Activated CD8-positive, alpha-beta memory T cell treated with anti-CD3 and anti-CD28 coated beads for 36 hours (primary cell): ENCODE measurements at regions not wholly inside any gene's neighbourhood (a gene's known extent, or its start where the extent isn't known, plus 50 kb on each side); places are given as distances from the start of the nearest gene placed in this dataset.
"Not testable (repeated sequence)": the region's sequence is repeated elsewhere in the genome, so short reads cannot be mapped to it uniquely, and the experiment has no call there.

Source experiments
- CTCF ChIA-PET: fragments of 350-600 bp; sonication (Branson Sonifier 250); formaldehyde crosslinking; loops from one replicate; lab custom pipeline; 2021; ENCODE audit warnings: antibody characterized with exemption; lab: Charles Lee
- POLR2A ChIA-PET: fragments of 350-600 bp; sonication (Branson Sonifier 250); formaldehyde crosslinking; loops from one replicate; lab custom pipeline; 2021; ENCODE audit warnings: antibody characterized with exemption; lab: Charles Lee

- POLR2A ChIA-PET, result no interaction called here
- CTCF ChIA-PET, result no interaction called here
Measured at GRCh38 chr7:123271231-123271630, 71.5 kb upstream of the SLC13A1 start.

GRCh38 chr7:123270570-123270969, 70.8 kb upstream of the SLC13A1 start:
- ChIA-PET CTCF (no interaction called here), POLR2A (no interaction called here)

- POLR2A ChIA-PET, result no interaction called here
- CTCF ChIA-PET, result no interaction called here
Measured at GRCh38 chr7:123265853-123266252, 66.1 kb upstream of the SLC13A1 start.

- POLR2A ChIA-PET, result interaction anchor here (0.6 kb wide), 1 partner anchor 265 kb away, joined by 3 read pairs; no protein-coding TSS in a partner anchor
- CTCF ChIA-PET, result not testable (repeated sequence)
Measured at GRCh38 chr7:123264820-123265219, 65.1 kb upstream of the SLC13A1 start.

GRCh38 chr7:123260428-123260960, 60.7 kb upstream of the SLC13A1 start:
- CTCF ChIA-PET, result no interaction called here
- POLR2A ChIA-PET, result no interaction called here

- ChIA-PET CTCF (no interaction called here), POLR2A (no interaction called here)
Measured at GRCh38 chr7:123259759-123260158, 60.0 kb upstream of the SLC13A1 start.
